GM19351 (cell line): ENCODE measurements at regions not wholly inside any gene's neighbourhood (a gene's known extent, or its start where the extent isn't known, plus 50 kb on each side); places are given as distances from the start of the nearest gene placed in this dataset.

Experiments used
- ATAC-seq: cut with Tn5 transposase; IDR thresholded peaks from one replicate; pipeline ENCODE4 v1.9.1; 2021; ENCODE audit warnings: mild to moderate bottlenecking, moderate library complexity; ENCODE audit not compliant: unreplicated experiment

GRCh38 chr1:229950908-229951307, 116.1 kb upstream of the GALNT2 start:
- no peak for ATAC-seq

GRCh38 chr1:229951856-229952534, 115.0 kb upstream of the GALNT2 start:
- ATAC-seq: no peak

GRCh38 chr1:229952670-229953520, 114.1 kb upstream of the GALNT2 start:
- no peak for ATAC-seq

GRCh38 chr1:229953736-229954326, 113.2 kb upstream of the GALNT2 start:
- ATAC-seq: no peak

GRCh38 chr1:229964281-229964680, 102.8 kb upstream of the GALNT2 start:
- no peak for ATAC-seq

- ATAC-seq: no peak
Observed at GRCh38 chr1:229970714-229971113, 96.3 kb upstream of the GALNT2 start.

GRCh38 chr1:229971141-229971540, 95.9 kb upstream of the GALNT2 start:
- no peak for ATAC-seq

- ATAC-seq: no peak
Observed at GRCh38 chr1:229972600-229973296, 94.3 kb upstream of the GALNT2 start.

GRCh38 chr1:229973297-229973612, 93.8 kb upstream of the GALNT2 start:
- ATAC-seq: no peak

- ATAC-seq: no peak
Observed at GRCh38 chr1:229975047-229975446, 92.0 kb upstream of the GALNT2 start.

- ATAC-seq: no peak
Observed at GRCh38 chr1:229980009-229980408, 87.0 kb upstream of the GALNT2 start.

- ATAC-seq: no peak
Observed at GRCh38 chr1:229981736-229982135, 85.3 kb upstream of the GALNT2 start.

- no peak for ATAC-seq
Observed at GRCh38 chr1:229984310-229984991, 82.6 kb upstream of the GALNT2 start.

GRCh38 chr1:229984992-229985612, 81.9 kb upstream of the GALNT2 start:
- no peak for ATAC-seq

- ATAC-seq: no peak
Observed at GRCh38 chr1:229985613-229986010, 81.4 kb upstream of the GALNT2 start.

GRCh38 chr1:229986737-229987337, 80.2 kb upstream of the GALNT2 start:
- no peak for ATAC-seq

- no peak for ATAC-seq
Observed at GRCh38 chr1:229987953-229988352, 79.1 kb upstream of the GALNT2 start.

- ATAC-seq: no peak
Observed at GRCh38 chr1:229988534-229988933, 78.5 kb upstream of the GALNT2 start.

GRCh38 chr1:229989591-229990248, 77.3 kb upstream of the GALNT2 start:
- ATAC-seq: no peak

GRCh38 chr1:229990326-229990725, 76.7 kb upstream of the GALNT2 start:
- no peak for ATAC-seq
